Keratinocyte (primary cell): ENCODE measurements at regions not wholly inside any gene's neighbourhood (a gene's known extent, or its start where the extent isn't known, plus 50 kb on each side); places are given as distances from the start of the nearest gene placed in this dataset.

Source experiments
- DNase-seq: peaks from one replicate; pipeline ENCODE4 v3.0.0-alpha.2; 2011; ENCODE audit warnings: low read depth, missing footprints, low spot score
- FAIRE-seq: peaks from 2 replicates; lab custom pipeline; 2011; peaks lifted over from hg19 to GRCh38; lab: Jason Lieb, UNC
- H2AFZ ChIP-seq: 2 replicates; pipeline ENCODE4 v1.6.0; 2012; ENCODE audit warnings: low read length, control low read depth, inconsistent platforms; ENCODE audit not compliant: control insufficient read depth
- H3K27ac ChIP-seq: 2 replicates; pipeline ENCODE4 v1.5.1; 2011; ENCODE audit warnings: low read length; ENCODE audit not compliant: control insufficient read depth, insufficient read depth
- H3K27me3 ChIP-seq: 3 replicates; pipeline ENCODE4 v1.6.0; 2011; ENCODE audit warnings: low read length; ENCODE audit not compliant: control insufficient read depth, insufficient read depth; ENCODE audit errors: extremely low read depth
- H3K36me3 ChIP-seq, 2 experiments: 2 replicates in 1 of 2; 3 replicates in 1 of 2; pipeline ENCODE4 v1.5.1; 2011; ENCODE audit warnings: low read length in 2 of 2, mild to moderate bottlenecking in 1 of 2; ENCODE audit not compliant: control insufficient read depth in 2 of 2, insufficient read depth in 2 of 2; ENCODE audit errors: extremely low read depth in 1 of 2
- H3K4me1 ChIP-seq: 3 replicates; pipeline ENCODE4 v1.5.1; 2011; ENCODE audit warnings: low read length; ENCODE audit not compliant: control insufficient read depth, insufficient read depth; ENCODE audit errors: extremely low read depth
- H3K4me2 ChIP-seq: 3 replicates; pipeline ENCODE4 v1.6.0; 2011; ENCODE audit warnings: low read depth, low read length; ENCODE audit not compliant: control insufficient read depth, insufficient read depth; ENCODE audit errors: extremely low read depth
- H3K4me3 ChIP-seq, 3 experiments: fragments of 200-600 bp in 1 of 3; sonication (generic) in 1 of 3; 2 replicates in 2 of 3; 3 replicates in 1 of 3; pipeline ENCODE4 v1.5.1; 2011 to 2016; ENCODE audit warnings: low read length in 3 of 3, mild to moderate bottlenecking in 3 of 3, control low read depth in 2 of 3, inconsistent platforms in 1 of 3, low read depth in 1 of 3, mixed read lengths in 1 of 3, mixed run types in 1 of 3, moderate library complexity in 1 of 3; ENCODE audit not compliant: control insufficient read depth in 2 of 3, insufficient read depth in 2 of 3; ENCODE audit errors: extremely low read depth in 1 of 3
- H3K79me2 ChIP-seq: 2 replicates; pipeline ENCODE4 v1.6.0; 2012; ENCODE audit warnings: low read length; ENCODE audit not compliant: control insufficient read depth, insufficient read depth
- H3K9ac ChIP-seq: 3 replicates; pipeline ENCODE4 v1.6.0; 2011; ENCODE audit warnings: low read length; ENCODE audit not compliant: control insufficient read depth, insufficient read depth; ENCODE audit errors: extremely low read depth
- H3K9me1 ChIP-seq: 3 replicates; pipeline ENCODE4 v1.6.0; 2011; ENCODE audit warnings: low read length; ENCODE audit not compliant: control insufficient read depth, insufficient read depth; ENCODE audit errors: extremely low read depth
- H3K9me3 ChIP-seq: 2 replicates; pipeline ENCODE4 v1.5.1; 2012; ENCODE audit warnings: low read depth, low read length; ENCODE audit not compliant: control insufficient read depth
- H4K20me1 ChIP-seq: 3 replicates; pipeline ENCODE4 v1.6.0; 2011; ENCODE audit warnings: low read length; ENCODE audit not compliant: control insufficient read depth, insufficient read depth; ENCODE audit errors: extremely low read depth
- CTCF ChIP-seq, 3 experiments: IDR thresholded peaks in 1 of 3; conservative IDR thresholded peaks in 1 of 3; optimal IDR thresholded peaks in 1 of 3; 2 replicates in 2 of 3; 3 replicates in 1 of 3; pipeline versions ENCODE3 to v1.5.1; 2011; ENCODE audit warnings: low read length in 3 of 3, mild to moderate bottlenecking in 3 of 3, moderate library complexity in 2 of 3, control low read depth in 1 of 3, inconsistent platforms in 1 of 3; ENCODE audit not compliant: insufficient read depth in 2 of 3; ENCODE audit errors: extremely low read depth in 1 of 3
- EZH2 ChIP-seq: IDR thresholded peaks from one replicate; pipeline ENCODE4 v1.6.1; 2012; ENCODE audit warnings: inconsistent platforms, mild to moderate bottlenecking, low read length, moderate library complexity
- dilution Hi-C: fragments of 300-500 bp; cut with MboI; formaldehyde crosslinking; loops from one replicate; pipeline ENCODE4 v1.7.0; 2020; ENCODE audit warnings: low sequenced_read_pairs; ENCODE audit not compliant: extremely low pct_ligation_motif_present

- Histone ChIP-seq H3K4me2 (no peak overlapping the region), H3K9ac (no peak overlapping the region), H3K27ac (no peak overlapping the region), H3K4me3 (no peak overlapping the region), H3K36me3 (no peaks in the 10 kb centered on the region), H3K27me3 (peaks cover 9% of the 10 kb centered on the region), H3K9me1 (no peaks in the 10 kb centered on the region), H3K79me2 (no peaks in the 10 kb centered on the region), H2AFZ (no peak overlapping the region), H4K20me1 (no peaks in the 10 kb centered on the region), H3K4me1 (no peaks in the 10 kb centered on the region), H3K9me3 (no peaks in the 10 kb centered on the region)
- DNase-seq (no peak), FAIRE-seq (no peak)
- TF ChIP-seq CTCF (optimal IDR thresholded peaks at IDR 0.05 in 1 of 3, IDR thresholded peaks at IDR 0.05 in 1 of 3, conservative IDR thresholded peaks at IDR 0.05 in 1 of 3; ENCODE audit: extremely low read depth in 1 of 3, insufficient read depth in 2 of 3, low read length in 3 of 3) = no peak
- TF ChIP-seq EZH2 = no peak
- dilution Hi-C loops = no loop called here
Measured at GRCh38 chr13:80656512-80656904, 315.6 kb upstream of the SPRY2 start.

GRCh38 chr13:80655778-80656511 is 315.0 kb upstream of the SPRY2 start:
- TF ChIP-seq CTCF (optimal IDR thresholded peaks at IDR 0.05 in 1 of 3, IDR thresholded peaks at IDR 0.05 in 1 of 3, conservative IDR thresholded peaks at IDR 0.05 in 1 of 3; ENCODE audit: extremely low read depth in 1 of 3, insufficient read depth in 2 of 3, low read length in 3 of 3) = no peak
- TF ChIP-seq EZH2 = no peak
- Histone ChIP-seq H4K20me1 (no peaks in the 10 kb centered on the region), H3K9ac (no peak overlapping the region), H2AFZ (no peak overlapping the region), H3K4me3 (no peak overlapping the region), H3K27me3 (peaks cover 9% of the 10 kb centered on the region), H3K79me2 (no peaks in the 10 kb centered on the region), H3K36me3 (no peaks in the 10 kb centered on the region), H3K4me1 (no peaks in the 10 kb centered on the region), H3K9me1 (no peaks in the 10 kb centered on the region), H3K27ac (no peak overlapping the region), H3K4me2 (no peak overlapping the region), H3K9me3 (no peaks in the 10 kb centered on the region)
- FAIRE-seq = no peak
- dilution Hi-C loops = no loop called here
- no peak for DNase-seq
